HEK293 (cell line): ENCODE measurements at regions not wholly inside any gene's neighbourhood (a gene's known extent, or its start where the extent isn't known, plus 50 kb on each side); places are given as distances from the start of the nearest gene placed in this dataset.

Experiments
- CTCF ChIA-PET: fragments of 350-600 bp; formaldehyde crosslinking; extraction: SDS; loops from one replicate; lab custom pipeline; 2021; ENCODE audit warnings: antibody characterized with exemption; lab: Yijun Ruan, JAX
- POLR2A ChIA-PET: fragments of 300-600 bp; formaldehyde crosslinking; extraction: SDS; loops from one replicate; lab custom pipeline; 2020; ENCODE audit warnings: antibody characterized with exemption, inconsistent platforms; lab: Yijun Ruan, JAX
- H3K27ac ChIP-seq: fragments of 200-500 bp; sonication (Bioruptor generic); 2 replicates; pipeline ENCODE4 v1.5.1; 2014; ENCODE audit warnings: low read depth, low read length, control low read depth, inconsistent platforms; ENCODE audit errors: extremely low read depth
- H3K36me3 ChIP-seq, 2 experiments: fragments of 200-500 bp in 1 of 2; sonication (Bioruptor generic) in 1 of 2; 1 replicate in 1 of 2; 2 replicates in 1 of 2; pipeline ENCODE4 v1.5.1; 2014 to 2017; ENCODE audit warnings: inconsistent platforms in 2 of 2, low read length in 2 of 2; ENCODE audit not compliant: control insufficient read depth in 2 of 2, insufficient read depth in 1 of 2
- H3K4me1 ChIP-seq: fragments of 200-500 bp; sonication (Bioruptor generic); 2 replicates; pipeline ENCODE4 v1.5.1; 2014; ENCODE audit warnings: mild to moderate bottlenecking, low read length, inconsistent platforms; ENCODE audit not compliant: control insufficient read depth, insufficient read depth
- H3K4me3 ChIP-seq: 2 replicates; pipeline ENCODE4 v1.5.1; 2011; ENCODE audit warnings: low read depth, mild to moderate bottlenecking, control low read depth, low read length, moderate library complexity
- H3K9me3 ChIP-seq: fragments of 200-500 bp; sonication (Bioruptor generic); 2 replicates; pipeline ENCODE4 v1.5.1; 2014; ENCODE audit warnings: low read depth, low read length, inconsistent platforms; ENCODE audit not compliant: control insufficient read depth, insufficient read depth
- KLF16 ChIP-seq: fragments of 450-650 bp; formaldehyde crosslinking; IDR thresholded peaks from 2 replicates; pipeline ENCODE4 v1.5.1; 2017; ENCODE audit warnings: missing biosample characterization, missing genetic modification characterization
- SP7 ChIP-seq: fragments of 450-650 bp; formaldehyde crosslinking; IDR thresholded peaks from 2 replicates; pipeline ENCODE4 v1.5.1; 2016; ENCODE audit warnings: missing biosample characterization, missing genetic modification characterization
- ZBTB8A ChIP-seq: fragments of 450-650 bp; formaldehyde crosslinking; IDR thresholded peaks from 2 replicates; pipeline ENCODE4 v1.5.1; 2016; ENCODE audit warnings: missing biosample characterization, missing genetic modification characterization
- ZFP41 ChIP-seq: fragments of 450-650 bp; formaldehyde crosslinking; IDR thresholded peaks from 2 replicates; pipeline ENCODE4 v1.5.1; 2016; ENCODE audit warnings: missing biosample characterization, missing genetic modification characterization, borderline replicate concordance
- ZFP69B ChIP-seq: fragments of 450-650 bp; formaldehyde crosslinking; IDR thresholded peaks from 2 replicates; pipeline ENCODE4 v1.5.1; 2016; ENCODE audit warnings: missing biosample characterization, missing genetic modification characterization
- ZNF121 ChIP-seq: fragments of 450-650 bp; formaldehyde crosslinking; IDR thresholded peaks from 2 replicates; pipeline ENCODE4 v1.5.1; 2016; ENCODE audit warnings: missing biosample characterization, missing genetic modification characterization
- ZNF133 ChIP-seq: fragments of 450-650 bp; formaldehyde crosslinking; IDR thresholded peaks from 2 replicates; pipeline ENCODE4 v1.5.1; 2016; ENCODE audit warnings: missing biosample characterization, missing genetic modification characterization
- ZNF174 ChIP-seq: fragments of 450-650 bp; formaldehyde crosslinking; IDR thresholded peaks from 2 replicates; pipeline ENCODE4 v1.5.0; 2017; ENCODE audit warnings: missing biosample characterization, mild to moderate bottlenecking, missing genetic modification characterization
- ZNF223 ChIP-seq: fragments of 450-650 bp; formaldehyde crosslinking; IDR thresholded peaks from 2 replicates; pipeline ENCODE4 v1.5.1; 2016; ENCODE audit warnings: missing biosample characterization, missing genetic modification characterization
- ZNF266 ChIP-seq: fragments of 450-650 bp; formaldehyde crosslinking; IDR thresholded peaks from 2 replicates; pipeline ENCODE4 v1.5.1; 2016; ENCODE audit warnings: missing biosample characterization, missing genetic modification characterization, low read depth
- ZNF362 ChIP-seq: fragments of 450-650 bp; formaldehyde crosslinking; IDR thresholded peaks from 2 replicates; pipeline ENCODE4 v1.5.1; 2016; ENCODE audit warnings: missing biosample characterization, missing genetic modification characterization
- ZNF449 ChIP-seq: fragments of 450-650 bp; formaldehyde crosslinking; IDR thresholded peaks from 2 replicates; pipeline ENCODE4 v1.5.1; 2017; ENCODE audit warnings: missing biosample characterization, mild to moderate bottlenecking, missing genetic modification characterization, moderate library complexity
- ZNF501 ChIP-seq: fragments of 450-650 bp; formaldehyde crosslinking; IDR thresholded peaks from 2 replicates; pipeline ENCODE4 v1.5.1; 2016; ENCODE audit warnings: missing biosample characterization, missing genetic modification characterization
- ZNF530 ChIP-seq: fragments of 450-650 bp; formaldehyde crosslinking; IDR thresholded peaks from 2 replicates; pipeline ENCODE4 v1.5.1; 2016; ENCODE audit warnings: low read depth, missing biosample characterization, missing genetic modification characterization
- ZNF596 ChIP-seq: fragments of 450-650 bp; IDR thresholded peaks from 2 replicates; pipeline ENCODE4 v1.5.0; 2018; ENCODE audit warnings: missing biosample characterization, mild to moderate bottlenecking, missing genetic modification characterization, moderate library complexity
- ZNF610 ChIP-seq: fragments of 450-650 bp; formaldehyde crosslinking; IDR thresholded peaks from 2 replicates; pipeline ENCODE4 v1.5.1; 2016; ENCODE audit warnings: missing biosample characterization, missing genetic modification characterization, borderline replicate concordance
- ZNF623 ChIP-seq: fragments of 450-650 bp; formaldehyde crosslinking; IDR thresholded peaks from 2 replicates; pipeline ENCODE4 v1.5.1; 2016; ENCODE audit warnings: missing biosample characterization, missing genetic modification characterization
- ZSCAN5A ChIP-seq: fragments of 450-650 bp; formaldehyde crosslinking; IDR thresholded peaks from 2 replicates; pipeline ENCODE4 v1.5.1; 2016; ENCODE audit warnings: missing biosample characterization, missing genetic modification characterization
- TF ChIP-seq, protein P1 (sequence below): fragments of 450-650 bp; formaldehyde crosslinking; IDR thresholded peaks from 2 replicates; pipeline ENCODE4 v1.5.1; 2016; ENCODE audit warnings: missing biosample characterization, missing genetic modification characterization, borderline replicate concordance
- TF ChIP-seq, protein P2 (sequence below): fragments of 450-650 bp; formaldehyde crosslinking; IDR thresholded peaks from 2 replicates; pipeline ENCODE4 v1.5.1; 2017; ENCODE audit warnings: missing biosample characterization, missing genetic modification characterization
- TF ChIP-seq, protein P3 (sequence below): sonication (generic); formaldehyde crosslinking; IDR thresholded peaks from 2 replicates; pipeline ENCODE4 v1.8.1; 2022; ENCODE audit warnings: mild to moderate bottlenecking, moderate library complexity, missing genetic modification reagents

GRCh38 chr7:140283472-140283871, 106.7 kb upstream of the KDM7A start:
- TF ChIP-seq ZNF623: peak; percentile 57
- no peak for TF ChIP-seq KLF16 (tag by site-specific recombination)
- TF ChIP-seq ZNF133: no peak
- ChIA-PET CTCF (no interaction called here), POLR2A (no interaction called here)
- Histone ChIP-seq H3K27ac (no peak overlapping the region), H3K4me3 (no peak overlapping the region), H3K9me3 (no peaks in the 10 kb centered on the region), H3K36me3 (no peaks in the 10 kb centered on the region), H3K4me1 (no peaks in the 10 kb centered on the region)

- TF ChIP-seq, protein P1, sequence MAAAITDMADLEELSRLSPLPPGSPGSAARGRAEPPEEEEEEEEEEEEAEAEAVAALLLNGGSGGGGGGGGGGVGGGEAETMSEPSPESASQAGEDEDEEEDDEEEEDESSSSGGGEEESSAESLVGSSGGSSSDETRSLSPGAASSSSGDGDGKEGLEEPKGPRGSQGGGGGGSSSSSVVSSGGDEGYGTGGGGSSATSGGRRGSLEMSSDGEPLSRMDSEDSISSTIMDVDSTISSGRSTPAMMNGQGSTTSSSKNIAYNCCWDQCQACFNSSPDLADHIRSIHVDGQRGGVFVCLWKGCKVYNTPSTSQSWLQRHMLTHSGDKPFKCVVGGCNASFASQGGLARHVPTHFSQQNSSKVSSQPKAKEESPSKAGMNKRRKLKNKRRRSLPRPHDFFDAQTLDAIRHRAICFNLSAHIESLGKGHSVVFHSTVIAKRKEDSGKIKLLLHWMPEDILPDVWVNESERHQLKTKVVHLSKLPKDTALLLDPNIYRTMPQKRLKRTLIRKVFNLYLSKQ: no peak
- no peak for TF ChIP-seq ZNF266
- Histone ChIP-seq H3K9me3 (no peaks in the 10 kb centered on the region), H3K4me3 (no peak overlapping the region), H3K4me1 (no peaks in the 10 kb centered on the region), H3K27ac (no peak overlapping the region), H3K36me3 (no peaks in the 10 kb centered on the region)
- POLR2A ChIA-PET: no interaction called here
- CTCF ChIA-PET: no interaction called here
Observed at GRCh38 chr7:140281960-140282359, 105.2 kb upstream of the KDM7A start.

DNA sequence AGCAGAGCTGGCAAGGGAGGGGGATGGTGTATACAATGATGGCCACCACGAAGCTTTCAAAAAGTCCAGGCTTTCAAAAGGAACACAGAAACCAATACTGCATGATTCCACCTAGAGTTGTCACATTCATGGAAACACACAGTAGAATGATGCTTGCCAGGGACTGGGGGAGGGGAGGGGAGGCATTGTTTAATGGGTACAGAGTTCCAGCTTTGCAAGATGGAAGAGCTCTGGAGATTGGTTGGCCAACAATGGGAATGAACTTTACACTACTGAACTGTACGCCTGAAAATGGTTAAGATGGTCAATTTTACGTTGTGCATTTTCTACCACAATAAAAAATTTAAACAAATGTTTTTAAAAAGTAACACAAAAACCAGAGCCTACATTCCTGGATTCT, 104.5 kb upstream of the KDM7A start:
- H3K4me1 ChIP-seq: no peaks in the 10 kb centered on the region
- no peak overlapping the region for H3K4me3 ChIP-seq
- ChIA-PET POLR2A (no interaction called here), CTCF (no interaction called here)
- no peaks in the 10 kb centered on the region for H3K9me3 ChIP-seq
- no peaks in the 10 kb centered on the region for H3K36me3 ChIP-seq
- TF ChIP-seq ZNF530 (no peak), ZFP69B (tag by site-specific recombination) (no peak), ZSCAN5A (tag by site-specific recombination) (no peak), ZNF501 (tag by site-specific recombination) (no peak), ZFP41 (tag by site-specific recombination) (no peak), ZBTB8A (tag by site-specific recombination) (no peak)
- no peak overlapping the region for H3K27ac ChIP-seq

- ChIA-PET POLR2A (no interaction called here), CTCF (no interaction called here)
- no peaks in the 10 kb centered on the region for H3K36me3 ChIP-seq
- no peak overlapping the region for H3K4me3 ChIP-seq
- no peak overlapping the region for H3K27ac ChIP-seq
- H3K9me3 ChIP-seq: no peaks in the 10 kb centered on the region
- no peaks in the 10 kb centered on the region for H3K4me1 ChIP-seq
- TF ChIP-seq, protein P2, sequence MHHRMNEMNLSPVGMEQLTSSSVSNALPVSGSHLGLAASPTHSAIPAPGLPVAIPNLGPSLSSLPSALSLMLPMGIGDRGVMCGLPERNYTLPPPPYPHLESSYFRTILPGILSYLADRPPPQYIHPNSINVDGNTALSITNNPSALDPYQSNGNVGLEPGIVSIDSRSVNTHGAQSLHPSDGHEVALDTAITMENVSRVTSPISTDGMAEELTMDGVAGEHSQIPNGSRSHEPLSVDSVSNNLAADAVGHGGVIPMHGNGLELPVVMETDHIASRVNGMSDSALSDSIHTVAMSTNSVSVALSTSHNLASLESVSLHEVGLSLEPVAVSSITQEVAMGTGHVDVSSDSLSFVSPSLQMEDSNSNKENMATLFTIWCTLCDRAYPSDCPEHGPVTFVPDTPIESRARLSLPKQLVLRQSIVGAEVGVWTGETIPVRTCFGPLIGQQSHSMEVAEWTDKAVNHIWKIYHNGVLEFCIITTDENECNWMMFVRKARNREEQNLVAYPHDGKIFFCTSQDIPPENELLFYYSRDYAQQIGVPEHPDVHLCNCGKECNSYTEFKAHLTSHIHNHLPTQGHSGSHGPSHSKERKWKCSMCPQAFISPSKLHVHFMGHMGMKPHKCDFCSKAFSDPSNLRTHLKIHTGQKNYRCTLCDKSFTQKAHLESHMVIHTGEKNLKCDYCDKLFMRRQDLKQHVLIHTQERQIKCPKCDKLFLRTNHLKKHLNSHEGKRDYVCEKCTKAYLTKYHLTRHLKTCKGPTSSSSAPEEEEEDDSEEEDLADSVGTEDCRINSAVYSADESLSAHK (tag by site-specific recombination): no peak
- TF ChIP-seq ZNF596 (no peak), ZNF449 (tag by site-specific recombination) (no peak), ZNF362 (tag by site-specific recombination) (no peak), ZNF174 (tag by site-specific recombination) (no peak), SP7 (tag by site-specific recombination) (no peak), ZNF610 (tag by site-specific recombination) (no peak), ZNF223 (tag by site-specific recombination) (no peak), ZNF530 (no peak), ZNF121 (tag by site-specific recombination) (no peak)
- TF ChIP-seq, protein P3, sequence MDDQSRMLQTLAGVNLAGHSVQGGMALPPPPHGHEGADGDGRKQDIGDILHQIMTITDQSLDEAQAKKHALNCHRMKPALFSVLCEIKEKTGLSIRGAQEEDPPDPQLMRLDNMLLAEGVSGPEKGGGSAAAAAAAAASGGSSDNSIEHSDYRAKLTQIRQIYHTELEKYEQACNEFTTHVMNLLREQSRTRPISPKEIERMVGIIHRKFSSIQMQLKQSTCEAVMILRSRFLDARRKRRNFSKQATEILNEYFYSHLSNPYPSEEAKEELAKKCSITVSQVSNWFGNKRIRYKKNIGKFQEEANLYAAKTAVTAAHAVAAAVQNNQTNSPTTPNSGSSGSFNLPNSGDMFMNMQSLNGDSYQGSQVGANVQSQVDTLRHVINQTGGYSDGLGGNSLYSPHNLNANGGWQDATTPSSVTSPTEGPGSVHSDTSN: no peak
Observed at GRCh38 chr7:140276001-140276400, 99.2 kb upstream of the KDM7A start.
